Gastrocnemius medialis (tissue), 4 donors: ENCODE measurements at regions not wholly inside any gene's neighbourhood (a gene's known extent, or its start where the extent isn't known, plus 50 kb on each side); places are given as distances from the start of the nearest gene placed in this dataset.

ENCODE experiments used
- CTCF ChIP-seq, 5 experiments: fragments of 450-650 bp in 3 of 5; fragments of 200-600 bp in 2 of 5; sonication (generic) in 2 of 5; IDR thresholded peaks in 4 of 5; conservative IDR thresholded peaks in 1 of 5; 1 replicate in 4 of 5; 2 replicates in 1 of 5; pipeline ENCODE4 v1.5.1; 2016 to 2019; ENCODE audit warnings: antibody characterized with exemption in 5 of 5, mild to moderate bottlenecking in 3 of 5, moderate library complexity in 3 of 5
- POLR2A ChIP-seq, 2 donors: fragments of 450-650 bp; IDR thresholded peaks; one replicate each; pipeline ENCODE4 v1.6.1; 2017; ENCODE audit warnings: antibody characterized with exemption in 2 of 2, mild to moderate bottlenecking in 2 of 2, moderate library complexity in 2 of 2

- TF ChIP-seq CTCF (IDR thresholded peaks at IDR 0.05 in 4 of 5, conservative IDR thresholded peaks at IDR 0.05 in 1 of 5) = no peak
- TF ChIP-seq POLR2A (IDR thresholded peaks at IDR 0.05) = no peak
Observed at GRCh38 chr2:139990646-139991335, 1210.6 kb upstream of the NXPH2 start.
